HL-60 (cell line): ENCODE measurements at regions not wholly inside any gene's neighbourhood (a gene's known extent, or its start where the extent isn't known, plus 50 kb on each side); places are given as distances from the start of the nearest gene placed in this dataset.

Source experiments
- DNase-seq, 2 experiments: peaks; one replicate each; pipeline ENCODE4 v3.0.0-alpha.2; 2010 to 2020; ENCODE audit warnings: low read depth in 1 of 2, low spot score in 1 of 2
- H3K27ac ChIP-seq: fragments of 250-450 bp; sonication (Bioruptor Pico); replicated peaks from 2 replicates; pipeline ENCODE4 v1.5.1; 2020; ENCODE audit warnings: mild to moderate bottlenecking, moderate library complexity
- H3K27me3 ChIP-seq: fragments of 250-450 bp; sonication (Bioruptor Pico); 2 replicates; pipeline ENCODE4 v1.5.1; 2021; ENCODE audit warnings: mild to moderate bottlenecking, moderate library complexity; ENCODE audit not compliant: insufficient read depth, poor library complexity, severe bottlenecking
- H3K4me3 ChIP-seq: replicated peaks from 2 replicates; pipeline ENCODE4 v1.5.1; 2011; ENCODE audit warnings: mild to moderate bottlenecking, control low read depth, low read length; ENCODE audit not compliant: insufficient read depth
- CTCF ChIP-seq: IDR thresholded peaks from one replicate; pipeline ENCODE4 v1.5.1; 2011; ENCODE audit warnings: low read length, control low read depth, inconsistent platforms; ENCODE audit not compliant: insufficient read depth
- GABPA ChIP-seq: IDR thresholded peaks from 2 replicates; pipeline ENCODE4 v1.6.1; 2012; ENCODE audit warnings: low read depth
- POLR2AphosphoS5 ChIP-seq: IDR thresholded peaks from 2 replicates; pipeline ENCODE4 v1.6.1; 2012; ENCODE audit warnings: low read depth
- REST ChIP-seq: IDR thresholded peaks from 2 replicates; pipeline ENCODE4 v1.6.1; 2012; ENCODE audit warnings: low read depth; ENCODE audit not compliant: insufficient replicate concordance
- SPI1 ChIP-seq: IDR thresholded peaks from 2 replicates; pipeline ENCODE4 v1.6.1; 2012; ENCODE audit warnings: low read depth, mild to moderate bottlenecking, borderline replicate concordance

- Histone ChIP-seq H3K4me3 (no peak overlapping the region), H3K27ac (no peak overlapping the region), H3K27me3 (no peaks in the 10 kb centered on the region)
- no peak for DNase-seq
- TF ChIP-seq SPI1: no peak
- TF ChIP-seq POLR2AphosphoS5: no peak
- TF ChIP-seq CTCF: no peak
- TF ChIP-seq REST: no peak
- TF ChIP-seq GABPA: no peak
Measured at GRCh38 chr14:61167642-61168041, 113.5 kb downstream of the TMEM30B start.

DNA sequence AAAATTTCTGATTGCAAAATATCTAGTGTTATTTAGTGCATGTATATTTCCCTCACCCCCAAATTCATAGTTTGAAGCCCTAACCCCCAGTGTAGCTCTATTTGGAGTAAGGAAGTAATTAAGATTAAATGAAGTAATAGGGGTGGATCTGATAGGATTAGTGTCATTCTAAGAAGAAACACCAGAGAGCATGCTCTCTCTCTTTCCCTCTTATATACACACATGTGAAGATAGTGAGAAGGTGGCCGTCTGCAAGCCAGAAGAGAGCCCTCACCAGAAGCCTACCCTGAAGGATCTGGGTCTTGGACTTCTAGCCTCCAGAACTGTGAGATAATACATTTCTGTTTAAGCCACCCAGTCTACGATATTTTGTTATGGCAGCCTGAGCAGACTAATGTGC is 120.3 kb downstream of the TMEM30B start:
- H3K27ac ChIP-seq: no peak overlapping the region
- H3K27me3 ChIP-seq: no peaks in the 10 kb centered on the region
- TF ChIP-seq POLR2AphosphoS5 (no peak), GABPA (no peak), CTCF (no peak), REST (no peak), SPI1 (no peak)
- no peak for DNase-seq
- no peak overlapping the region for H3K4me3 ChIP-seq

DNA sequence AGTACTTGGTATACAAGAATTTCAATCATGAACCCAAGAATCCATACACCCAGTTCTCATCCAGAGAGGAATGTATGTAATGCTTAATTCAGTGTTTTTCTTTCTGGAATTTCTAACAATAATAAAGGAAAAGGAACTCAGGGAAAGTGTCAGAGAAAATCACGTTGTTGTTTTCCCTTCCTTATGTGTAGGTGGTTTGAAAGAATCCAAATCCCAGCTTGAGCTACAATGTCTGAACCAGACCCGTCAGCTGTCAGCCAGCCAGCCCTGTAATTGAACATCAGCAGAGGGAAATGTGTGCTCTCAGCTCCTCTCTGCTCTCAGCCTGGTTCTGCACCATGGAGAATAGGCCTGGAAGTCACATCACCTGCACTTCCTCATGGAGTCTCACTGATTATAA is 126.5 kb downstream of the TMEM30B start:
- no peak for DNase-seq
- Histone ChIP-seq H3K4me3 (no peak overlapping the region), H3K27me3 (no peaks in the 10 kb centered on the region), H3K27ac (no peak overlapping the region)
- TF ChIP-seq REST (no peak), GABPA (no peak), POLR2AphosphoS5 (no peak), SPI1 (no peak), CTCF (no peak)
